ENCODE measurements at regions not wholly inside any gene's neighbourhood (a gene's known extent, or its start where the extent isn't known, plus 50 kb on each side); places are given as distances from the start of the nearest gene placed in this dataset.
"Not testable (repeated sequence)": the region's sequence is repeated elsewhere in the genome, so short reads cannot be mapped to it uniquely, and the experiment has no call there.

DNA sequence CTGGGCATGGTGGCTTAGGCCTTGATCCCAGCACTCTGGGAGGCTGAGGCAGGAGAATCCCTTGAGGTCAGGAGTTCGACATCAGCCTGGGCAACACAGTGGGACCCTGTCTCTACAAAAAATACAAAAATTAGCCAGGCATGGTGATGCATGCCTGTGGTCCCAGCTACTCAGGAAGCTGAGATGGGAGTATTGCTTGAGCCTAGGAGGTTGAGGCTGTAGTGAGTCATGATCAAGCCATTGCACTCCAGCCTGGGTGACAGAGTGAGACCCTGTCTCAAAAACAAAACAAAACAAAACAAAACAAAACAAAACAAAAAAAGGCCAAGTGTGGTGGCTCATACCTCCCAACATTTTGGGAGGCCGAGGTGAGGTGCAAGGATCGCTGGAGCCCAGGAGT lies 111.8 kb upstream of the XPO1 start:
- not testable (repeated sequence) for TF ChIP-seq POLR2A (IDR thresholded peaks at IDR 0.05)
- TF ChIP-seq, protein P1, sequence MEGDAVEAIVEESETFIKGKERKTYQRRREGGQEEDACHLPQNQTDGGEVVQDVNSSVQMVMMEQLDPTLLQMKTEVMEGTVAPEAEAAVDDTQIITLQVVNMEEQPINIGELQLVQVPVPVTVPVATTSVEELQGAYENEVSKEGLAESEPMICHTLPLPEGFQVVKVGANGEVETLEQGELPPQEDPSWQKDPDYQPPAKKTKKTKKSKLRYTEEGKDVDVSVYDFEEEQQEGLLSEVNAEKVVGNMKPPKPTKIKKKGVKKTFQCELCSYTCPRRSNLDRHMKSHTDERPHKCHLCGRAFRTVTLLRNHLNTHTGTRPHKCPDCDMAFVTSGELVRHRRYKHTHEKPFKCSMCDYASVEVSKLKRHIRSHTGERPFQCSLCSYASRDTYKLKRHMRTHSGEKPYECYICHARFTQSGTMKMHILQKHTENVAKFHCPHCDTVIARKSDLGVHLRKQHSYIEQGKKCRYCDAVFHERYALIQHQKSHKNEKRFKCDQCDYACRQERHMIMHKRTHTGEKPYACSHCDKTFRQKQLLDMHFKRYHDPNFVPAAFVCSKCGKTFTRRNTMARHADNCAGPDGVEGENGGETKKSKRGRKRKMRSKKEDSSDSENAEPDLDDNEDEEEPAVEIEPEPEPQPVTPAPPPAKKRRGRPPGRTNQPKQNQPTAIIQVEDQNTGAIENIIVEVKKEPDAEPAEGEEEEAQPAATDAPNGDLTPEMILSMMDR (IDR thresholded peaks at IDR 0.05), result not testable (repeated sequence)
